Gastroesophageal sphincter (tissue), 4 donors: ENCODE measurements at regions not wholly inside any gene's neighbourhood (a gene's known extent, or its start where the extent isn't known, plus 50 kb on each side); places are given as distances from the start of the nearest gene placed in this dataset.
A peak's percentile ranks its signal among the peaks of the same experiment; 100 is the strongest.

Experiments
- ATAC-seq: fragments of 150-250 bp; one replicate; pipeline ENCODE4 v1.9.1; 2016; ENCODE audit warnings: mild to moderate bottlenecking, moderate library complexity
- H3K27ac ChIP-seq, 4 donors: fragments of 200-600 bp; sonication (generic) in 3 of 4; 1 replicate in 3 of 4; 2 replicates in 1 of 4; pipeline ENCODE4 v1.5.1; 2016 to 2019
- H3K27me3 ChIP-seq: fragments of 200-600 bp; sonication (generic); one replicate; pipeline ENCODE4 v1.5.1; 2019
- H3K36me3 ChIP-seq, 2 donors: fragments of 200-600 bp; sonication (generic); one replicate each; pipeline ENCODE4 v1.5.1; 2019; ENCODE audit warnings: control low read depth in 1 of 2
- H3K4me1 ChIP-seq, 3 donors: fragments of 200-600 bp; sonication (generic); 1 replicate in 2 of 3; 2 replicates in 1 of 3; pipeline ENCODE4 v1.5.1; 2016 to 2019; ENCODE audit warnings: control low read depth in 2 of 3
- H3K4me3 ChIP-seq, 2 donors: fragments of 200-600 bp; sonication (generic); one replicate each; pipeline ENCODE4 v1.5.1; 2019; ENCODE audit warnings: mild to moderate bottlenecking in 1 of 2, moderate library complexity in 1 of 2
- H3K9me3 ChIP-seq, 3 donors: fragments of 200-600 bp; sonication (generic); one replicate each; pipeline ENCODE4 v1.5.1; 2017 to 2019; ENCODE audit warnings: control low read depth in 2 of 3
- EP300 ChIP-seq: sonication (generic); formaldehyde crosslinking; IDR thresholded peaks from one replicate; pipeline ENCODE4 v1.6.1; 2017; ENCODE audit warnings: antibody characterized with exemption, mild to moderate bottlenecking
- POLR2A ChIP-seq, 2 donors: fragments of 450-650 bp; IDR thresholded peaks; one replicate each; pipeline ENCODE4 v1.6.1; 2017; ENCODE audit warnings: antibody characterized with exemption in 2 of 2, mild to moderate bottlenecking in 2 of 2, moderate library complexity in 1 of 2
- POLR2AphosphoS5 ChIP-seq: sonication (generic); formaldehyde crosslinking; IDR thresholded peaks from one replicate; pipeline ENCODE4 v1.6.1; 2017; ENCODE audit warnings: antibody characterized with exemption
- WGBS, 2 donors: methylation state at CpG; one replicate each; pipeline ENCODE4 v1.1.5; 2018; ENCODE audit warnings: low coverage in 1 of 2; 5-methylcytosine and 5-hydroxymethylcytosine counted together
- TF ChIP-seq, protein P1 (sequence below), 4 experiments: fragments of 200-600 bp in 2 of 4; fragments of 450-650 bp in 2 of 4; sonication (generic) in 1 of 4; IDR thresholded peaks; one replicate each; pipeline ENCODE4 v1.5.1; 2017 to 2019; ENCODE audit warnings: antibody characterized with exemption in 4 of 4, mild to moderate bottlenecking in 2 of 4, moderate library complexity in 2 of 4

DNA sequence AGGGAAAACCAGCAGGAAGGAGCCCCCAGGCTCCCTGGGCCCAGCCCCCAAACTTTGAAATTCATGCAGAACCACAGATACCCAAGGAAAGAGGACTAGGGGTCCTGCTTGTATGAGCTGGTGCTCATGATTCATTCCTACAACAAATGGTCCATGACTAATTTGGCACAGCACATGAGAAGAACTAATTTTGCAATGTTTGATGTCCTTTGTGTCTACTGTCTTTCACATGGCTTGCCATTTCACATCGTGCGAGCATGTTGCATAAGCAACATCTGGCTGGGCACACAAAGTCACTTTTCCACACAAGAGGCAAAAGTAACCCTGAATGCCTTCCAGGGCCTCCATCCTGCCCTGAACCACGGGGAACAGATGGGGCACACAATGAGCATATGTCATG lies 149.6 kb upstream of the APCDD1 start:
- ATAC-seq, result peak; percentile 83
- WGBS, 2 donors, result 64% methylated on average over 3 of the region's 3 CpGs; no CpG with 5 or more reads in 1 of the 2 donors
- TF ChIP-seq POLR2A (IDR thresholded peaks at IDR 0.05) (no peak), POLR2AphosphoS5 (peak; percentile 78)
- H3K4me3 ChIP-seq, result no peak overlapping the region
- H3K27ac ChIP-seq, result no peak overlapping the region
- H3K36me3 ChIP-seq, result no peaks in the 10 kb centered on the region
- H3K4me1 ChIP-seq, result peaks cover 0 to 6% (median 0%) of the 10 kb centered on the region in 3 donors
- H3K9me3 ChIP-seq, result no peaks in the 10 kb centered on the region
- H3K27me3 ChIP-seq, result no peaks in the 10 kb centered on the region

DNA sequence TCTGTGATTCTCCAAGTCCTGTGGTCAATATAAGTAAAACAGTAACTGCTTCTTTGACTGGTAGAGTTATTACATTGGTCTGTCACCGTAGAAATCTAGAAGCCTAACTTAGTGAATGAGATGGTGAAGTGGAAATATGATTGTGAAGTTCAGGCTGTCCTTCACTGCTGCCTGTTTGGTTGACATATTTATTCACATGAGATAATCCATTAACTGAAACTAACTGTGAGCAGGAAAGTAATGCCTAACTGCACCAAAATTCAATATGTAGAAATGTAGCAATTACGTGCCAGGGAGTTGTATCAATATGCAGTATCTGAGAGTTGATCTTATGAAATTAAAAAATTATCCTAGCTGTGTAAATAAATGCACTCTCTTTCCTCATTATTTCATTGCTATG lies 147.7 kb upstream of the APCDD1 start:
- Histone ChIP-seq H3K36me3 (no peaks in the 10 kb centered on the region), H3K27ac (no peak overlapping the region), H3K4me1 (peaks cover 0 to 6% (median 0%) of the 10 kb centered on the region in 3 donors), H3K9me3 (no peaks in the 10 kb centered on the region), H3K27me3 (no peaks in the 10 kb centered on the region), H3K4me3 (no peak overlapping the region)
- no peak for ATAC-seq
- 90 to 95% methylated on average over 2 of the region's 2 CpGs for WGBS, 2 donors
- no peak for TF ChIP-seq EP300
- no peak for TF ChIP-seq POLR2AphosphoS5
- TF ChIP-seq, protein P1, sequence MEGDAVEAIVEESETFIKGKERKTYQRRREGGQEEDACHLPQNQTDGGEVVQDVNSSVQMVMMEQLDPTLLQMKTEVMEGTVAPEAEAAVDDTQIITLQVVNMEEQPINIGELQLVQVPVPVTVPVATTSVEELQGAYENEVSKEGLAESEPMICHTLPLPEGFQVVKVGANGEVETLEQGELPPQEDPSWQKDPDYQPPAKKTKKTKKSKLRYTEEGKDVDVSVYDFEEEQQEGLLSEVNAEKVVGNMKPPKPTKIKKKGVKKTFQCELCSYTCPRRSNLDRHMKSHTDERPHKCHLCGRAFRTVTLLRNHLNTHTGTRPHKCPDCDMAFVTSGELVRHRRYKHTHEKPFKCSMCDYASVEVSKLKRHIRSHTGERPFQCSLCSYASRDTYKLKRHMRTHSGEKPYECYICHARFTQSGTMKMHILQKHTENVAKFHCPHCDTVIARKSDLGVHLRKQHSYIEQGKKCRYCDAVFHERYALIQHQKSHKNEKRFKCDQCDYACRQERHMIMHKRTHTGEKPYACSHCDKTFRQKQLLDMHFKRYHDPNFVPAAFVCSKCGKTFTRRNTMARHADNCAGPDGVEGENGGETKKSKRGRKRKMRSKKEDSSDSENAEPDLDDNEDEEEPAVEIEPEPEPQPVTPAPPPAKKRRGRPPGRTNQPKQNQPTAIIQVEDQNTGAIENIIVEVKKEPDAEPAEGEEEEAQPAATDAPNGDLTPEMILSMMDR (IDR thresholded peaks at IDR 0.05), result no peak
- no peak for TF ChIP-seq POLR2A (IDR thresholded peaks at IDR 0.05)

DNA sequence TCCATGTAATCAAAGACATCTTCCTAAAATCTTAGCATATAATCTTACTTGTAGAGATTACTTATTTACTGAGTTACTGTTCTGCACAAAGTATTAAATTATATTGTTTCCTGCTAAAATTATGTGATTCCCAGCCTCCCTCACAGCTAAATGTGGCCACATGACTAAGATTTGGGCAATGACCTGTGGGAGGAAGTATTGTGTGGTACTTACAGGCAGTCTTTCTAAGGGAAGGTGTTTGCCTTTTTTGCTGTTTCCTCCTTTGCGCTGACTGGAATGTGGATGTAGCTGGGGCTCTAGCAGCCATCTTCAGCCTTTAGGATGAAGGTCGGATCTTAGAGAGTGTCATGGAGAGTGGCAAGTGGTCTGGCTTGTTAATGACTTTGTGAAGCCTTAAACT lies 146.3 kb upstream of the APCDD1 start:
- WGBS, 2 donors, result 78 to 85% methylated on average over 1 to 2 of the region's 2 CpGs
- peaks cover 0 to 6% (median 0%) of the 10 kb centered on the region in 3 donors for H3K4me1 ChIP-seq
- H3K9me3 ChIP-seq, result no peaks in the 10 kb centered on the region
- no peaks in the 10 kb centered on the region for H3K36me3 ChIP-seq
- ATAC-seq, result no peak
- no peak overlapping the region for H3K27ac ChIP-seq
- TF ChIP-seq EP300 (no peak), POLR2A (IDR thresholded peaks at IDR 0.05) (no peak), POLR2AphosphoS5 (no peak)
- TF ChIP-seq, protein P1 (IDR thresholded peaks at IDR 0.05), result no peak
- no peaks in the 10 kb centered on the region for H3K27me3 ChIP-seq
- H3K4me3 ChIP-seq, result no peak overlapping the region

DNA sequence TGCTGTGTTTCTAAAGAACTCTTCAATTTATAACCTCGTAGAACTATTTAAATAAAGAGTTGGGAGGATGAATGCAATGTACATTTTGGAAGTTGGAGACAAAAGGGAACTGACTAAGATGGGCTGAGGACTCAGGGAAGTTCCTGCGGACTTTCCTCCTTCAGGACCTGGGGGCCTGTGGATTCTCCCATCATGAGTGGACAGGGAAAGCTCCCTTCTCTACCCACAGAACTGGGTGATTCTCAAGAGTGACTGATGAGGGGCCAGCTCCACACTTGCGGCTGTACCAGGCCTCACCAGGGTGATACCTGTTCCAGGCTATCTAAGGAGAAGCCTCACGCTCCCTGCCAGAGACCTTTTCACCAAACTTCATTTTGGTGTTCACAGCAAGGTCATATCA lies 143.8 kb upstream of the APCDD1 start:
- Histone ChIP-seq H3K36me3 (no peaks in the 10 kb centered on the region), H3K9me3 (no peaks in the 10 kb centered on the region), H3K27me3 (no peaks in the 10 kb centered on the region), H3K27ac (no peak overlapping the region), H3K4me3 (no peak overlapping the region), H3K4me1 (no peaks in the 10 kb centered on the region)
- WGBS, 2 donors, result 93 to 100% methylated on average over 1 to 2 of the region's 4 CpGs
- TF ChIP-seq POLR2AphosphoS5, result no peak
- ATAC-seq, result no peak

DNA sequence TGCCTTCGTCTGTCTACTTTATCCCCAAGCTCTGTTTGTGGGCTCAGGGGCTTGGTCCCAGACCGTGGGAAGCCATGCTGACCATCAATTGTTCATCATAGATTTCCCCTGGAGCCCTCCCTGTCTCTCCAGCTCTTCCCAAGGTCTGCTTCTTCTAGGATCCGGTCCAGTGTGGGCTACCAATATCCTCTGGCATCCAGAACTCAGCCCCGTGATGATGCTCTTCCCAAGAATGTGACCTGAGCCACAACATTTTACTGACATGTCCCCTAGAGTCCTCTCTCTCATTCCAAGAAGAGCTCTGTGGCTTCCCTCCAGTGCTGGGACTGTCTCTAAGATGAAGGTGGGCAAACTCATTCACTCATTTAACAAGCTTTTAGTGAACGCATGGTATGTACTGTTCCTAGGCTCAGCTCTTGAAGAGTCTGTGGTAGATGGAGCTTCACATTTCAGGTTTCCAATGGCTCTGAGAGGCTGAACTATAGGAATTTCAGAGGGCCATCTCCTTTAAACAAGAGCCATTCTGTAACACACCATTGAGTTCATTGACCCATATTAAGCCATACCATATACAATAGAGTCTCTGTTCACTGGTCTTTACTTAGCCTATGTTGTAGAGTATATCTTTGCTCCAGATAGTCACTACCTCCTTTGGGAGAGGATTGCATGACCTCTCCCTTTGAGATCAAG lies 142.0 kb upstream of the APCDD1 start:
- H3K4me3 ChIP-seq, result no peak overlapping the region
- ATAC-seq, result no peak
- TF ChIP-seq POLR2A (IDR thresholded peaks at IDR 0.05) (no peak), EP300 (no peak), POLR2AphosphoS5 (no peak)
- TF ChIP-seq, protein P1 (IDR thresholded peaks at IDR 0.05), result no peak
- 48 to 93% methylated on average over 3 of the region's 5 CpGs for whole genome bisulfite sequencing, 2 donors
- H3K27me3 ChIP-seq, result no peaks in the 10 kb centered on the region
- no peaks in the 10 kb centered on the region for H3K4me1 ChIP-seq
- H3K27ac ChIP-seq, result no peak overlapping the region
- no peaks in the 10 kb centered on the region for H3K9me3 ChIP-seq
- no peaks in the 10 kb centered on the region for H3K36me3 ChIP-seq

DNA sequence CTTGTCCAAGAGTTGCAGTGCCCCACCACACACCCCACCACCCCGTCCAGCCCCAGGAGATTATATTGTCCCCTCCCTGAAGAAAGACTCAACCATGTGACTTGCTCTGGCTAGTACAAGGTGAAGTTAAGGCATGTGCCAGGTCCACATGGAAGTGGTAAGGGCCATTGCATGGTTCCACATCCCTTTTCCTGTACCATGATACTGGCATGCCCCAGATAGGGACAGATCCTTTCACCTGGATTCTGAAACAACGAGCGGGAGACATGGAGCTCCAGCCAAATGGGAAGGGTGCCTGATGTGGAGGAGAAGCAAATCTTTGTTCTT lies 141.5 kb upstream of the APCDD1 start:
- Histone ChIP-seq H3K27ac (no peak overlapping the region), H3K36me3 (no peaks in the 10 kb centered on the region), H3K4me1 (no peaks in the 10 kb centered on the region), H3K9me3 (no peaks in the 10 kb centered on the region), H3K4me3 (no peak overlapping the region), H3K27me3 (no peaks in the 10 kb centered on the region)
- TF ChIP-seq POLR2AphosphoS5, result no peak
- TF ChIP-seq, protein P1 (IDR thresholded peaks at IDR 0.05), result no peak
- TF ChIP-seq POLR2A (IDR thresholded peaks at IDR 0.05), result no peak
- TF ChIP-seq EP300, result no peak
- 100% methylated on average over 2 of the region's 3 CpGs; no CpG with 5 or more reads in 1 of the 2 donors for WGBS, 2 donors
- ATAC-seq, result no peak
